GM18858 (cell line): ENCODE measurements at regions not wholly inside any gene's neighbourhood (a gene's known extent, or its start where the extent isn't known, plus 50 kb on each side); places are given as distances from the start of the nearest gene placed in this dataset.

Experiments used
- ATAC-seq: cut with Tn5 transposase; IDR thresholded peaks from one replicate; pipeline ENCODE4 v1.9.1; 2021; ENCODE audit not compliant: unreplicated experiment

- ATAC-seq, result peak; percentile 56
Observed at GRCh38 chr18:60146220-60146960, 226.2 kb downstream of the MC4R start.

GRCh38 chr18:60145776-60146175 is 226.8 kb downstream of the MC4R start:
- ATAC-seq, result no peak

DNA sequence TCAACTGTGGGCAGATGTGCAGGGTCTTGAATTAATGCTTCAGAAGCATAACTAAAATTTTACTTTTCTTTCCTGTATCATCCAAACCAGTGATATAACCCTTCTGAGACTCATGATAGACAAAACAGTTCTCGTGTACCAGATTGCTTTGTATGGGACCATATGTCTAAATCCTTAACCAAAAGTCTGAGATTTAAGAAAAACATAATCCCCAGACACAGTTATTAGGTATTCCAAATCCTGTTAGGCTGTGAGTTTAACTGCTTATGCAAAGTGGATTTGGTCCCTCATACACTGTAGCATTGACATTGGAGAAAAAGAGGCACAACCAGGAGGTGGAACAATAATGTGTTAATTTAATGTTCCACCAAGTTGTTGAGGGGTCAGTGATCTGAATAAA is 235.0 kb downstream of the PMAIP1 start:
- ATAC-seq, result no peak

DNA sequence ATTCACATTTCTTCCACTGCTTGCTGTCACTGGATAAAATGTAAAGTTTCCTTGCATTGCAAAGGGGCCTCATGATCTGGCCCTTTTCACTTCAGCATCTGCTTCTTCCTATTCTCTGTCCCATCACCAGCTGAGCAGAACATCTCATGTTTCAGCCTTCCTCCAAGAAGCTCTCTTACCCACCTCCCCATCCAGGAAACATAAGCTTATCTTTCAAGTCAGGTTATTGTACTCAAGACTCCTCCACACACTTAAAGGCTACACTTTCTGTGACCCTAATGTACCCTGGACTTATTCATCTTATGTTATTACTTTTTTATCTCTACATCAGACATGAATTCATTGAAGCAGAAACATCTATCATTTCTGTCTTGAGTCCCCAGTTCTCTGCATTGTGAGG is 230.5 kb downstream of the PMAIP1 start:
- no peak for ATAC-seq

- ATAC-seq, result no peak
Observed at GRCh38 chr18:60123031-60123430, 223.2 kb downstream of the PMAIP1 start.

DNA sequence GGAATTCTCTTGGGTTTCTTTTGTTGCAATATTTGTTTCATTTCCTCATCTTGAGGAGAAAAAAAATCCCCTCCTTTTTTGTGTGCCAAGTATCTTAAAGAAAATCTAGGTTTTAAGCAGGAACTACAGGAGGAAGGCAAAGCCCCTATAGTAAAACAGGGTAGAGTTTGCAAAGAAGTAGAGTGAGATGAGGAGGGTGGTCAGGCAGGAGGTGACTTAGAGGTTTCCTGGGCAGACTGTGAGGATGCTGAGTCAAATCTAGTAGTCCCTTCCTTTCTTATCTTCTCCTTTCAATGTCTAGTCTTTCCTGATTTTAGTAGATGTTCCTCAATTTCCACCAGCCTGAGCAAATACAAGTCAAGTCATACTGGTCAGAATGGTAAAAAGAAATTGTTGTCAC is 222.5 kb downstream of the PMAIP1 start:
- no peak for ATAC-seq

DNA sequence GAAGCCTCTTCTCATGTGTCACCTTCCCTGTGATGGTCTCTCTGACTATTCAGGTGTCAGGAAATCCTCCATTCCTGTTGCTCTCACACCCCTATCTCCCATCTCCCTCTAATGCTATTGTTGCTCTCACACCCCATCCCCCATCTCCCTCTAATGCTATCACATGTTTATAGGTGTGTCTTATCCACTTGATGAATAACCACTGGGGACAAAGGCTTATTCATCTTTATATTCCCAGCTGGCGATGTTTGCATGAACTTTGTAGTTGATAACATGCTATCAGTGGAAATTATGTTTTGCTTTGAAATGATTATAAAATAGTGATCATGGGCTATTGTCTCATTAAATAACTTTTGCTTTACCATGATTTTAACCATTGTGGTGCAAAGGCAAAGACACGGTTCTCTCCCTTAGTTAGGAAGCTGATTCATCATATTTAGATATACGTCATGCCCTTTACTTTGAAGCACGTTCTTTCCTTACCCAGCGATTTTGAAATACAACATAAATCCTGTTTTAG is 220.5 kb downstream of the PMAIP1 start:
- ATAC-seq, result no peak

GRCh38 chr18:60117321-60117720 is 217.5 kb downstream of the PMAIP1 start:
- no peak for ATAC-seq

DNA sequence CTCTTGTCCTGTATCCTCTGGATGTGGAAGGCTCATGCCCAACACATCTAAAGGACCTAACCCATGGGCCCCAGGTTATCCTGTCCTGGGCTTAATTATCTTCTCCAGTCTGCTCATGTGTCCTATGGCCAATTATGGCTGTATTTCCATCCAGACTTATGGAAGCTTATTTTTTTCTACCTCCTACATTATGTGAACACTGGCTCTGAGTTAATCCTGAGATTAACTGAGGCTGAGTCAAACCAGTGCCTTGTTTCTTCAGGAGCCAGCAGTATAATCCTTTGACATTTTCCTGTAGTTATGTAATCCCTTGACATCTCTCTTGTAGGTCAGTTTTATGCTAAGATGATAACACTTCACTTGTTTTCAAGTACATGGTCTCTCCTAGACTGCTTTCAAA is 213.6 kb downstream of the PMAIP1 start:
- ATAC-seq, result no peak

GRCh38 chr18:60112369-60112768 is 212.6 kb downstream of the PMAIP1 start:
- no peak for ATAC-seq

GRCh38 chr18:60111525-60111924 is 211.7 kb downstream of the PMAIP1 start:
- no peak for ATAC-seq

DNA sequence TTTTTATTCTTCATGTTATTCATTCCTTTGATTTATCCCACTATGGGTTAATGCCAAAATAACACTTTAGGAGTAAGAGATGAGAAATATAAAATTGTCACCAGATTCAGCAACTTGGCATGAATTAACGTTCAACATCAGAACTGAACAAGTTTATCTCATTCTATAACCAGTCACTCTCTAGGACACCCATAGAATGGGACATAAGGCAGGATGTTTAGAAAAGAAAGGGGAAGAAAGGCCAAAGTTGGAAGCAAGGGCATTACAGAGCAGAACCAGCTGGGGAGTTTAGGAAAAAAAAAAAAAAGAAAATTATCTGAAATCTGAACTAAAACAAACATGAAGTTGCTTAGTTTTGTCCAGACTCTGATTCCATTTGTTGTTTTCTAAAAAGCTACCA is 211.0 kb downstream of the PMAIP1 start:
- no peak for ATAC-seq

DNA sequence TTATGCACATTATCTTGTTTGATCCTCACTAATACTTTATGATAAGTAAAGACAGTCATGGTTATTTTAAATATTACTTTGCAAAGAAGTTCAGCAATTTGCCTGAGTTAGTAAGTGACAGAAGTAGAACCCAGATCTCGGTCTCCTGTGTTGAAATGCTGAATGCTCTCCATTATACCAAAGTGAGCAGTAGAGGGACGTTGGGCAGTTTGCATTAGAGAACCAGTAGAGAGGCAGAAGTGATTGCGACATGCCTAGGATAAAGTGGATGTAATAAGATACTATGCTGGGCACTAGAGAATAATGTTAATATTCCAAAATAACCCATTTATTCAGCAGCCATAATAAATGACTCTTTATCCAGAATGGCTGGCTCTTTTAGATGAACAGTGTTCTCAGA is 201.0 kb downstream of the PMAIP1 start:
- ATAC-seq, result no peak

- no peak for ATAC-seq
Observed at GRCh38 chr18:60099709-60100108, 199.9 kb downstream of the PMAIP1 start.

DNA sequence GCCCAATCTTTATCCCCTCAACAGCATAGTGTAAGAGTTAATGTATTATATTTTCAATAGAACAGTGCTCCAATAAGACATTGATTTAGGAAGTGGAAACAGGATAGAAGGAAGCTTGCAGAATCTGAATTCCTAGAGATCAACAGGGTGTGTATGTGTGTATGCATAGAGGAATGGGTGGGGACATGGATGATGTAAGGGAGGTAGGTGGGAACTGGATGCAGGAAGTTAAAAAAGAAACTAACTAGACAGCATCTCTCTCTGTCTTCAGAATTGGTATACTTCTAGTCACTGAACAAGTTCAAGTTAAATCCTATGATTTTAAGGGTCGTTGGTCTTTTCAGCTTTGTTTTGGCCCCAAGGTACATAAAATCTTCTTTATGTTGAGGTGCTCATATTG is 196.6 kb downstream of the PMAIP1 start:
- ATAC-seq, result no peak

- no peak for ATAC-seq
Observed at GRCh38 chr18:60092073-60092472, 192.3 kb downstream of the PMAIP1 start.

GRCh38 chr18:60090170-60090569 is 190.4 kb downstream of the PMAIP1 start:
- peak; percentile 49 for ATAC-seq

DNA sequence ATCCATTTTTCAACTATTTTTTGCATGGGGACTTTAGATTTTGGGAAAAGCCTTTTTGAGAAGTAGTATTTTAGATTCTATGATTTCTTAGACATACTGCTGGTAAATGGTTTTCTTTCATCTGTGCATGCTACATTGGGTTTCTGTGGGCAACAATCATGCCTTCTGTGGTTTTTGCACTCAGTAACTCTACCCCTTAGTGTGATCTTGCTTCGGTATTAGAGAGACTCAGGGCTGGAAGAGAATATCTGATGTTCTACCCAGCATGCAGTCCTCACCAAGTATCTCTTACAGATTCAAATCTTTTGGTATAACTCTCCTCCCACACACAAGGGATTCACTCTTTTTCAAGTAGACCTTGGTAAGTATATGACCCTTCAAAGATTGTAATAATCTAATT is 183.0 kb downstream of the PMAIP1 start:
- peak; percentile 74 for ATAC-seq

DNA sequence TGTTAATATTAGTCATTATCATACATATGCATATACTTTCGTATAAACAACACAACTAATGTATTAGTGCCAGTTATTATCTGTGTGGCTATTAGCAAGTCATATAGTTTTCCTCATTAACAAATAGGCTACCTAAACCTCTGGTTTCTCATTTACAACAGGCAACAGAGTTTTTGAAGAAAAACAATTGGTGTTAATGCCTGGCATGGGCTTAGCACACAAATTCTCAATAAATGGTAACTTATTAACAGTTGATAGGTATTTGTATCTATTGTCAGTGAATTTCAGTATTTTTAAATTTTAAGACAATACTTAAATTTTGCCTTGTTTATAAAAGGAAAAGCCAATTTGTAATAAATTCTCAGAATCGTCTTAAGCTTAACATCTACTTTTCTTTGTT is 182.5 kb downstream of the PMAIP1 start:
- no peak for ATAC-seq

DNA sequence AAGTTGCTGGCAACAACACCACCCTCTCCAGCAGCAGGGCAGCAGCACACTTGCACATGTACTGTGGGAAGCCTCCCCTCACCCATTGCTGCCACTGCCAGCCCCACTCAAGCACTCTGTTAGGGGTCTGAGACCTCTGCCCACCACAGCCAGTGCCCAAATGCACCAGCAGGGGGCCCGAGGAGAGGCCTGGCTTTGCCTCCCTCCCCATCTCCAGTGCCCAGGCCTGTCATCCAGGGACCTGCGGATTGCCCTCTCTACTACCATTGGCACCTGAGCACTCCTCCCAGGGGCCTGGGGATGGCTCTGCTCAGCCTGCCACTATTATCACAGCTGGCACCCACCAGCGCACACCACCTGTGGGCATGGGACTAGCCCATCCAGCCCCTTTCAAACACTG is 175.7 kb downstream of the PMAIP1 start:
- no peak for ATAC-seq

GRCh38 chr18:60070631-60071030 is 170.8 kb downstream of the PMAIP1 start:
- no peak for ATAC-seq

GRCh38 chr18:60069145-60069544 is 169.3 kb downstream of the PMAIP1 start:
- ATAC-seq, result no peak
